ENCODE measurements at regions not wholly inside any gene's neighbourhood (a gene's known extent, or its start where the extent isn't known, plus 50 kb on each side); places are given as distances from the start of the nearest gene placed in this dataset.
"Not testable (repeated sequence)": the region's sequence is repeated elsewhere in the genome, so short reads cannot be mapped to it uniquely, and the experiment has no call there.

DNA sequence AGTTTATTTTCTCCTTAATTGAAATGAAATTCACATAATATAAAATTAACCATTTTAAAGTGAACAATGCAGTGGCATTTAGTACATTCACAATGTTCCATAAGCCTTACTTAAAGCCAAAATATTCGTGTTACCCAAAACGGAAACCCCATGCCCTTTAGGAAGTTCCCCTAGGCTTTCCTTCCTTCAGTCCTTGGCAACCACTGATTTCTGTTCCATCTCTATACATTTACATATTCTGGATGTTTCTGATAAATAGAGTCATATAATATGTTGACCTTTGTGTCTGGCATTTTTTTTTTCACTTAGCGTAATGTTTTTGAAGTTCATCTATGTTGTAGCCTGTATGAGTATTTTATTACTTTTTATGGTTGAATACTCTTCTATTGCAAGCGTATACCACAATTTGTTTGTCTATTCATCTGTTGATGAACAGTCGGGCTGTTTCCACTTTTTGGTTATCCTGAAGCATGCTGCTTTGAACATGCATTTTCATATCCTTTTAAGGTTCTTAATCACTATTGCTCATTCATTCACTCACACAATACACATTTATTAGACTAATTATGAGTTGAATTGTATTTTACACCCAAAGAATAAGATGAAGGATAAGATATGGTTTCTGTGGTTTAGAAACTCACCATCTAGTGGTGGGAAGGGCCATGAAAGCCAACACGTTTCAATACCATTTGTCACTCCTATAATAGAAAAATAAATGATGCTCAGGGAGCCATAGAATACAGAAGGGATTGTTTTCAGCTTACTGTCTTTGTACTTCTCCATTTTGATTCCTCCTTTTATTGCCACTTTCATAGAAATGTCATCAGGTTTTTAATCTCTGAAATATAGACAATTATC lies 408.2 kb upstream of the CBLB start:
- peak; percentile 82 for DNase-seq

DNA sequence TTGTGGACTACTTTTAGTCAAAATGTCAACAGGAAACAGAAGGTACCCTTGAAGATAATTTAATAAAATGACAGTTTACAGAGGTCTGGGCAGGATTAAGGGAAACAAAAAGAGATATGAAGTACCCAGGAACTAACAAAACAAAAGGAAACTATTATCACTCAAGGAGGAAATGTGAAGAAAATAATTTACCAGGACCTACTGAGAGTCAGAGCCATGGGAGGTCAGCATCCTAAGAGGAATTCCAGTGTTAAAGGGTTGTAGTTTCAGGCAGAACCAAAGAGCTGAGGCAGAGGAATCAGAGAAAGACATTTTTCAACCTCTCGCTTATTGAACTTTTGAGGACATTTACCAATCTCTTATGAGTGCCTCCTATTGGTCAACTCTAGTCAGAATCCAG lies 408.9 kb upstream of the CBLB start:
- peak; percentile 82 for DNase-seq

DNA sequence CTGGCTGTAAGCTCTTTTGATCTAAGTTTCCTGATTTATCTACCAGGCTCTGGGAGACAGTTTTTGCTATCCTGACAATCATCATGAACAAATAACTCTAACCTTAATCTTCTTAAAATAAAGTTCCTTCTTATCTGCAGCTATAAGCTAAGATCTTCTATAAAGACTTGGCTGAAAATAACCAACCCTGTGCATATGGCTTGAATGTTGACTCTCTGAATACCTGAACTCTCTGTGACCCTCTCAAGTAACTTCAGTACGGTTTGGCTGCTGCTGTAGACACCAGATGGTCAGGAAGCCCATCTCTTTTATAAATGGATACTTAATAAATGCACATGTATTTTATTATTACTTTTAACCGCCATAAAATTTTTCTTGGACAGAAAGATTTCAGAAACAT lies 412.4 kb upstream of the CBLB start:
- DNase-seq, result no peak

DNA sequence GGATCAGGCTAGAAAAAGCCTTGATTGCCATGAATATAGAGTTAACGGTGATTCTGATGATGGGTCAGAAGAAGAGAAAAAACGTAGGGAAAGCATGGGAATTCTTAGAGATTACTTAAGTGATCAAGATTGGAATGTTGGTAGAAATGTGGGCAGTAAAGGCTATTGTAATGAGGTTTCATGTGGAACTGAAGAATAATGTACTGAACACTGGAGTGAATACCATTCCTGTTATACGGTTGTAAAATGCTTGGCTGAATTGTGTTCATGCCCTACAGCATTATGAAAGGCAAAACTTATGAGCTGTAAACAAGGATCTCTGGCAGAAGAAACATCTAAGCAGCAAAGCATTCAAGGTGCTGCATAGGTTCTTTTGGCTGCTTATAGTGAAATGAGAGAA lies 414.1 kb upstream of the CBLB start:
- DNase-seq, result no peak

DNA sequence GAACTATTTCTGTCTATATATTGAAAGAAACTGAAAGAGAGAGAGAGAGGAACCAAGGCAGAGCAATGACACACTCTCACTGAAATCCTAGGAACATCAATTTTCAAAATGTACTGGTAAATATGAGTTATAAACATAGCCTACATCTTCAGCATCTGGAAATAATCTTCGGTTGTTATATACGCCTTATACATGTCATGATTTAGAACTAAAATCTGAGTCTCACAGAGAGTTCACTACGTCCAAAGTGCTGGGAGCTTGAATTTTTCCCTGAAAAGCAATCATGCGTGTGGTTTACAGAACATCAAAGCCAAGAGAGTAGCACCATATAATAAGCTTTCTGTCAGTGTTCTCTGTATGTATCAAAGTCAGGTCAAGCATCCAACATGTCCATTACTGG lies 420.0 kb upstream of the CBLB start:
- no peak for DNase-seq

DNA sequence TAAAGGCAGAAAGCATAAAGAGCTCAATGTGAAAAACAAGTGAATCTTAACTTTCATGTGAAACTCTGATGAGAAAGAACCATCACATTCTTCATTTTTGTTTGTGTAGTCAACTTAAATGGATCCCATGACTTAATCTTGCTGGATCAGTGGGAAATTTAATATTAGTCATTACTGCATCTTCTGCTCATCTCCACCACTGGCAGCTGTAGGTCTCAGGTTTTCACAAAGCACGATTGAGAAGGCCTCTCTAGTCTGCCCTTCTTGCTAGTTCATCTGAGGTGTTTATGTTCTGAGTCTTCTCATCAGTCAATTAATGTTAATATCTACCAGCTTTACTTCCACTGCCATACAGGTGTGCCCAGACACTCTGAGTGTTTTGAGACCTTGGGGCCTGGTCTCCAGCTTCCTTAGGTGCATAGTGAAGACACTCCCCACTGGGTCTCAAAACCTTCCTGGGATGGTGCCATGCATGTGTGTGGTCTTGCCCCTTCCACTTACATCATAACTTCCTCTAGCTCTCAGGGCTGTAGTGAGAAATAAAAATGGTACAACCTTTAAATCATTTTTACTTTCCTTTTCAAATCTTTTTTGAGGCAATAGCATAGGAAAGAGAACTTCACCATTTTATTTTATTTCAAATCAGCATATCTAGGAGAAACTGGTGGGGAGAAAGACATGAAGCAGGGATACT lies 421.6 kb upstream of the CBLB start:
- no peak for DNase-seq

DNA sequence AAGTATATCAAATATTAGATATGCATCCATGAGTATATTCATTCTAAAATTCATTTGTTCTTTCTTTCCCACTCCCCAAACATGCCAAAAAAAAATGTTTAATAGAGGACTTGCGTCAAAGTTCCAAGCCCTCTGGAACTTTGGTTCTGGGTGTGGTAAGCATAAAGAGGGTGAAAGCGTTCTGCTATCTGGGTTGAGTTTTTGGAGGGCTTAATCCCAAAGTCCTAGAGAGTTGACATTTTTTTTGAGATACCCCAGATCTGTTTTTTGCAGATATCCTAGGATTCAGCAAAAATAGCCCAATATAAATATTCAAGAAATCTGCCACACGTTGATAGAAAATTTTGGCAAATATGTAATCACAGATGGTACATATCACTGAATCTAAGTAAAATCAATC lies 424.3 kb upstream of the CBLB start:
- no peak for DNase-seq

DNA sequence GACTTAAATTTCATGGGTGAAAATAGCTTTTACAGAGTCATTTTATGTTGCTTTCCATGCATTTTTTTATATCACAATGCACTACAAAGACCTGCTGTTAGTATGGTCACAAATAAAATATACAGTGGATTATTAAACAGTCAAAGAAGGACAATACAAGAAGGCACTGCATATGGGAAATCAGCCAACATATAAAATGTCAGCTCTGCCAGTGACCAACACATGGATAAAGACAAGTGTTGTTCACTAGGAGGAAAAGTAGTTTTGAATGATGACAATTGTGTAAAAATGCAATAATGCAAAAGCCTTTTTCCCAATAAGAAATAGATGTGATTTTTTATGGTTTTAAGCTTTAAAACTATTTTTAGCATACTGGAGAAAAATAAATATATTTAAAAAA lies 425.3 kb upstream of the CBLB start:
- no peak for DNase-seq

DNA sequence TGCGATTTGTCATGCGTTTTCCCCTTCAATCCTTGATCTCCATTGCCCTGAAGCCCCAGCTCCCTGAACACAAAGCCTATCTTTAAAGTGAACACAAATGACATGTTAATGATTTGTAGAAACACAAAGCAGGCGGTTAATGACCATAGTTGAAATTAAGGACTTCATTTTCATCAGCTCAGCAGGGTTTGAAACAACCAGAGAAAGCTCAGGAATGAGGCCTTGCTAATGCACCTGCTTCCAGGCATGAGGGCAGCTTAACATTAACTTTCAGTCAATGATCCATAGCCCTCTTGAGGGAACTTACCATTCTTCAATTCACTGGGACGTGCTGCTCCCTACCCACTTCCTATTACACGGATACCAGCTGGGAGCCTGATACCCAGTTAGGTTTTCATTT lies 427.2 kb upstream of the CBLB start:
- DNase-seq, result no peak

DNA sequence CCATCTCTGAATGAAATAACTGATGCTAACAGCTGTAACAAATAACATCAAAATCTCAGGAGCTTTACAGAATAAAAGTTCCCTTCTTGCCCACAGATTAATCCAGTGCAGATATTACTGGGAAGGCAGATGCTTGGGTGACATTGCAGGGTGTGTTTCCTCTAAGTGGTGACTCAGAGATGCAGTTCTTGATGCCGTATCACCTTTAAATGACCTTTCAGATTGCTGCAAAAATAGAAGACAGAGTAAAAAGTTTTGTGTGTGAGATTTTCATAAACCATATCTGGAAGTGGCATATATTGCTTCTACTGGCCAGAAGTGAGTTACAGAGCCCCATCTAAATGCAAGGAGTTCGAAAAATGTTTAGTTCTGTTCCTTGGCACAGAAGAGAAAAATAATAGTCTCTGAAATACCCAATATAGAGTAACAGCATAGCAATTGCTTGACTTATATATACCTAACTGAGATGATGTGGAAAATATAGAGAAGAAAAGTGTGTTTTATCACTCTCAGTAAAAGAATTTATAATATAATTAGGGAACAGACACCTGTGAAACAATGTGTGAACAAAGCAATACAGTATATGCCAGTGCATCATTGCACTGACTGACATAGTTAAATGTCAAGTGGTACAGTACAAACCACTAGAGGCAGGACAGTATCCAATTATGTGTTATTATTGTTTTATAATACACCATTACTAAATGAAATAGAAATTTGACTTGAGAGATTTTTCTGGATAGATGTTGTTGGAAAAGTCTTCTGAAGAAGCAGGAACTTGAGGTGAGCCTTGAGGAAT lies 430.7 kb upstream of the CBLB start:
- no peak for DNase-seq

DNA sequence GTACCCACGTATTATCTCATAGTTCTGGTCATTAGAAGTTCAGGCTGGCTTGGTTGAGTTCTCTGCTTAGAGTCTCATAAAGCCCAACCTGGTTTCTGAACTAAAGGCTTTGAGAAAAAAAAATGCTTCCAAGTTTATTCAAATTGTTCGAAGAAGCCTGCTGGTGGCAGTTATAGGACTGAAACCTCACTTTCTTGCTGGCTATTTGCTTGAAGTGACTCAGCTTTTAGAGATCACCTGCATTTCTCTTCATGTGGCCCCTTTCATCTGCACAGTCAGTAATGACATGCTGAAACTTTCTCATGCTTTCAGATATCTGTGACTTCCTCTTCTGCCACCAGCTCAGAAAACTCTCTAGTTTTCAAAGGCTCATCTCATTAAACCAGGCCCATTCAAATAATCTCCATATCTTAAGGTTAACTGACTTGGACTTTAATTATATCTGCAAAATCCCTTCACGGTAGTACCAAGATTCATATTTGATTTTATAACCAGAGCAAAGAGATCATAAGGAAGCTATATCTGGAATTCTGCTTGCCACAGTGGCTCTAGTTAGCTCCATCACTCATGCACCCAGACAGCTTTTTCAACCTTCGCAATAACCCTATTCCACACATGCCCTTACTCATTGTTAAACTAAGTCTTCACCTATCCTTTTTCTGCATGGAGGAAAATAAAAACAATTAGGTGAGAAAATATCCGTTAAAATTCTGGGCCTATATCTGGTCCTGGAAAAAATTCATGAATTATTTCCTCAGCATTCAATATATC lies 433.8 kb upstream of the CBLB start:
- DNase-seq, result no peak

DNA sequence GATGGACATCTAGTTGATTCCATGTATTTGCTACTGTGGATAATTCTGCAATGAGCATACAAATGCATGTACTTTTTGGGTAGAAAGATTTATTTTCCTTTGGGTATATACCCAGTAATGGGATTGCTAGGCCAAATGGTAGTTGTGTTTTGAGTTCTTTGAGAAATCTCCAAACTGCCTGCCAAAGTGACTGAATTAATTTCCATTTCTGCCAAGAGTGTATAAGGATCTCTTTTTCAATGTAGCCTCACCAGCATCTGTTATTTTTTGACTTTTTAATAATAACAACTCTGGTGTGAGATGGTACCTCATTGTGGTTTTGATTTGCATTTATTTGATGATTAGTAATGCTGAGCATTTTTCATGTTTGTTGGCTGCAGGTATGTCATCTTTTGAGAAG lies 435.0 kb upstream of the CBLB start:
- DNase-seq, result no peak

DNA sequence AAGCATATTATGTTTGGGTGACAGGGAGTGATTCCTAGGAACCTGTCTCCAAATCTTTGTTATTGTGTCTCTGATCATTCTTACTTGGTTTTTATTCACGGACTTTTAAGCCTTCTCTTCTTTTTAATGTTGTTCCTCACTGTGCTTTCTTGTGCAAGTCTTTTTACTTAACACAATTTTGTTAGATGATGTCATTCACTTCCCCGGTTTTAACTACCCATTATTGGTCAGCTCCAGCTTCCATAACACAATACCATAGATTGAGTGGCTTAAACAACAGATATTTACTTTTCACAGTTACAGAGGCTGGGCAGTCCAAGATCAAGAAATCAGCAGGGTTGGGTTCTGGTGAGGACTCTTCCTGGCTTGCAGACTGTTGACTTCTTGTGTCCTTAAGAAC lies 436.3 kb upstream of the CBLB start:
- DNase-seq, result no peak

DNA sequence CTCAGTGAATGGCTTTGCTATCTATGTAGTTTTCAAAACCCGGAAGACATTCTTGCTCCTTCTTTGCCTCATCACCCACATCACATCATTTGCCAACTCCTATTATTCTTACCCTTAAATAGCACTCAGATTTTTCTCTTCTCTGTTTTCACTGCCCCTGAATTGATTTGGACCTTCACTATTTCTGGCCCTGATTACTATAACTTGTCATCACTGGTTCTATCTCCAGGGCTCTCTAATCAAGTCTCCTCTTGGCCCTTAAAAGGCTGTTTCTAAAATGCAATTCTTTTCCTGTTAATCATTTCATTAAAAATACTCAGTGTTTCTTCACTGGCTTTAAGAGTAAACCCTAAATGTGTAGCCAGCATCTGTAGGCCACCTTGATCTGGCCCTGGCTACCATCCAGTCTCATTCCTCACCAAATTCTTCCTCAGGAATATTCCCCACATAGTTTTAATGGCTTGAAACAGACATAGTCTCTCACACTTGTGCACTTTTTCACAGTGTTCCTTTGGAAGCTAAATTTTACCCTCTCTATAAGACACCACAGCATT lies 437.1 kb upstream of the CBLB start:
- DNase-seq, result no peak

DNA sequence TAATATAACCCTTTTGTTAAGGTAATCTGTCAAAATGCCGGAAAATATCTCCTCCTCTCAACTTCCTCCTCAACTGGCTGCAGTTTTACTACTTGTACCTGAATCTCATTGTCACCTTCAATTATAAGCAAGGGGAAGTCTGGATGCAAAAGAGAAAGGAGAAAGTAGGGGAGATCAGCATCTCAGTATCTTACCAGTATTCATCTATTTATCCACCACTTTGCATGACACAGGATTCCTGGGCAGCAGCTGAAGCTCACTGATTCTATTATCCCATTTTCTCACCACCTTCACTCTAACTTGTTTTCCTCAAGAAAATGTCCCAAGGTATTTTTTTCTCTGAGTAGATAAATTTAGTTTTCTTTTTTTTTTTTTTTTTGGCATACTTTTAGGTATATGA lies 440.5 kb upstream of the CBLB start:
- no peak for DNase-seq

DNA sequence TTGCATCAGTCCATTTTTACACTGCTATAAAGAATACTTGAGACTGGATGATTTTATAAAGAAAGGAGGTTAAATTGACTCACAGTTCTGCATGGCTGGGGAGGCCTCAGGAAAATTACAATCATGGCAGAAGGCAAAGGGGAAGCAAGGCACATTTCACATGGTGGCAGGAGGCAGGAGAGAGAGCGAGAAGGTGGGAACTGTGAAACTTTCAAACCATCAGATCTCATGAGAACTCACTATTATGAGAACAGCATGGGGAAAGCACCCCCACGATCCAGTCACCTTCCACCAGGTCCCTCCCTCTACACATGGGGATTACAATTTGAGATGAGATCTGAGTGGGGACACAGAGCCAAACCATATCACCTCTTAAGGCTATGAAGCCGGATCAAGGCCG lies 441.0 kb upstream of the CBLB start:
- DNase-seq, result not testable (repeated sequence)

DNA sequence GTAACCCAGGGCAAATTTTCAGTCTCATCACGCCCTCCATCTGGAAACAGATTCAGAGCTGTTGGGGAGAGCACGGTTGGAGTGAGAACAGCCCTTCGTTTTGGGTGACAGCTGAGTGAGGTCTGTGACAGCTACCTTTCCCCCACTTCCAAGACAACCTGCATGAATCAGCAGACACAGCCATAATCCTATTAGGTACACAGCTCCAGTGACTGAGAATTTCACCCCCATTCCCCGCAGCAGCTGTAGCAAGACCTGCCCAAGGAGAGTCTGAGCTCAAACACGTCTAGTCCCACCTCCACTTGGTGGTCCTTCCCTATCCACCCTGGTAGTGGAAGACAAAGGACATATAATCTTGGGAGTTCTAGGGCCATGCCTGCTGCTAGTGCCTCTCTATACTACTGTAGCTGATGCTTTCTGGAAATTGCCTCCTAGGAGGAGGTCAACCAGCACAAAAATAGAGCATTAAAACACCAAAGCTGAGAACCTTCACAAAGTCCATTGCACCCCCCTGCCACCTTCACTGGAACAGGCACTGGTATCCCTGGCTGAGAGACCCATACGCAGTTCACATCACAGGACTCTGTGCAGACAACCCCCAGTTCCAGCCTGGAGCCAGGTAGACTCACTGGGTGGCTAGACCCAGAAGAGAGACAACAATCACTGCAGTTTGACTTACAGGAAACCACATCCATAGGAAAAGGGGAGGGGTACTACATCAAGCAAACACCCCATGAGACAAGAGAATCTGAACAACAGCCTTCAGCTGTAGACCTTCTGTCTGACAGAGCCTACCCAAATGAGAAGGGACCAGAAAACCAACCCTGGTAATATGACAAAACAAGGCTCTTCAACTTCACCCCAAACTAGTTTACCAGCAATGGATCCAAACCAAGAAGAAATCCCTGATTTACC lies 448.6 kb upstream of the CBLB start:
- no peak for DNase-seq

DNA sequence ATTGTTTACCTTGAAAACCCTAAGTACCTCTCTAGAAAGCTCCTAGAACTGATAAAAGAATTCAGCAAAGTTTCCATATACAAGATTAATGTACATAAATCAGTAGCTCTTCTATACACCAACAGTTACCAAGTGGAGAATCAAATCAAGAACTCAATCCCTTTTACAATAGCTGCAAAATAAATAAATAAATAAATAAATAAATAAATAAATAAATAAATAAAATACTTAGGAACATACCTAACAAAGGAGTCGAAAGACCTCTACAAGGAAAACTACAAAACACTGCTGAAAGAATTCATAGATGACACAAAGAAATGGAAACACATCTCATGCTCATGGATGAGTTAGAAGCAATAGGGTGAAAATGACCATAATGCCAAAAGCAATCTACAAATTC lies 452.6 kb upstream of the CBLB start:
- DNase-seq, result not testable (repeated sequence)

DNA sequence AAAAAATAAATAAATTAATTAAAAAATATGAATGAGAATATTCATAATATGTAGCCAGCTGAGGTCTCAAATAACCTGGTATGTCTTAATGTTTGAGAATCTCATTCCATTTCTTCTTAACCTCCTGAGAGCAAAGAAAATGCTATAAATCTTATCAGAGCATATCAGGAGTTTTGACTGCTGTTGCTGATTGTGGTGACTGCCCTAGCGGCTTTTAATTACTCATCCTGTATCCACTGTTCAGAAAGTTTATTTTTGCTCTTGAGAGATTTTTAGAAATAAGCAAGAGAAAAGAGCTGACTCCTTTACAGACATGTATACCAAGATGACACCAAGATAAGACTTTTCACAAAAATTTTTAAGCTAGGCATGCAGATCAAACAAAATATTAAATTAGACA lies 454.8 kb upstream of the CBLB start:
- DNase-seq, result no peak

DNA sequence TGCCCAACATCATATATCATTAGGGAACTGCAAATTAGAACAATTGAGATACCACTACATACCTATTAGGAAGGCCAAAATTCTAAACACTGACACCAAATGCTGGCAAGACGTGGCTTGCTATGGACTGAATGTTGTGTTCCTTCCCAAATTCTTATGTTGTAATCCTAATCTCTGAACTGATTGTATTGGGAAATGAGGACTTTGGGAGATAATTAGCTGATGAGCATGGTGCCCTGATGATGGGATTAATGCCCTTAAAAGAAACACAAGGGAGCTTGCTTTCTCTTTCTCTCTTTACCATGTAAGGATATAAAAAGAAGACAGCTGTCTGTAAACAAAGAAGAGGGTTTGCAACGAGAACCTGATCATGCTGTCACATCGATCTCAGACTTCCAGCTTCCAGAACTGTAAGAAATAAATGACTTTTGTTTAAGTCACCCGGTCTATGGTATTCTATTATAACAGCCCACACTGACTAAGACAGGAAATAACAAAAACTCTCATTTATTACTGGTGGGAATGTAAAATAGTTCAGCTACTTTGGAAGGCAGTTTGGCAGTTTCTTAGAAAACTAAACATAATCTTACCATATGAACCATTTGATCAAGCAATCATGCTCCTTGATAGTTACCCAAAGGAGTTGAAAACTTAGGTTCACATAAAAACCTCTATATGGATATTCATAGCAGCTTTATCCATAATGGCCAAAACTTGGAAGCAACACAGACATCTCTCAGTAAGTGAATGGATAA lies 458.3 kb upstream of the CBLB start:
- no peak for DNase-seq

DNA sequence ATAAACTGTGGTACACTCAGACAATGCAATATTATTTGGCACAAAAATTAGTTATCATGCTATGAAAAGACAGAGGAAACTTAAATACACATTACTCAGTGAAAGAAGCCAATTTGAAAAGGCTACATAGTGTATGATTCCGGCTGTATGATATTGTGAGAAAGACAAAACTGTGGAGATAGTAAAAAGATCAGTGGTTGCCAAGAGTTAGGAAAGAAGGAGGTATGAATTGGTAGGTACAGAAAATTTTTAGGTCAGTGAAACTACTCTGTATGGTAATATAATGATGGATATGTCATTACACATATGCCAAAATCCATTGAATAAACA lies 458.8 kb upstream of the CBLB start:
- no peak for DNase-seq

Data from NCI-H748 treated with DMSO at 0.1 percent for 48 hours (cell line).